ENCODE measurements at regions not wholly inside any gene's neighbourhood (a gene's known extent, or its start where the extent isn't known, plus 50 kb on each side); places are given as distances from the start of the nearest gene placed in this dataset.

- Histone ChIP-seq H3K9me3 (replicated peaks) (no peaks in the 10 kb centered on the region), H3K4me3 (no peak overlapping the region), H3K36me3 (no peaks in the 10 kb centered on the region), H3K27ac (no peak overlapping the region), H3K4me1 (replicated peaks) (no peaks in the 10 kb centered on the region), H3K27me3 (replicated peaks) (no peaks in the 10 kb centered on the region)
- peak in 1 of 2 experiments; percentile 30 for DNase-seq (ENCODE audit: low read depth in 1 of 2, low spot score in 2 of 2)
Observed at GRCh38 chr6:169851641-169852503, 100.5 kb downstream of the ERMARD start.

GRCh38 chr6:169850746-169851145, 99.3 kb downstream of the ERMARD start:
- DNase-seq (ENCODE audit: low read depth in 1 of 2, low spot score in 2 of 2) = peak in 1 of 2 experiments; percentile 16
- Histone ChIP-seq H3K27me3 (replicated peaks) (no peaks in the 10 kb centered on the region), H3K36me3 (no peaks in the 10 kb centered on the region), H3K4me3 (no peak overlapping the region), H3K4me1 (replicated peaks) (no peaks in the 10 kb centered on the region), H3K27ac (no peak overlapping the region), H3K9me3 (replicated peaks) (no peaks in the 10 kb centered on the region)

- H3K36me3 ChIP-seq = no peaks in the 10 kb centered on the region
- H3K4me3 ChIP-seq = no peak overlapping the region
- DNase-seq (ENCODE audit: low read depth in 1 of 2, low spot score in 2 of 2) = no peak
- H3K27me3 ChIP-seq (replicated peaks) = no peaks in the 10 kb centered on the region
- no peaks in the 10 kb centered on the region for H3K9me3 ChIP-seq (replicated peaks)
- no peaks in the 10 kb centered on the region for H3K4me1 ChIP-seq (replicated peaks)
- H3K27ac ChIP-seq = no peak overlapping the region
Observed at GRCh38 chr6:169850154-169850553, 98.7 kb downstream of the ERMARD start.

- no peak overlapping the region for H3K27ac ChIP-seq
- H3K27me3 ChIP-seq (replicated peaks) = no peaks in the 10 kb centered on the region
- H3K4me3 ChIP-seq = no peak overlapping the region
- no peak for DNase-seq (ENCODE audit: low read depth in 1 of 2, low spot score in 2 of 2)
- H3K9me3 ChIP-seq (replicated peaks) = no peaks in the 10 kb centered on the region
- H3K36me3 ChIP-seq = no peaks in the 10 kb centered on the region
- H3K4me1 ChIP-seq (replicated peaks) = no peaks in the 10 kb centered on the region
Observed at GRCh38 chr6:169849396-169849795, 98.0 kb downstream of the ERMARD start.

- Histone ChIP-seq H3K27me3 (replicated peaks) (no peaks in the 10 kb centered on the region), H3K4me3 (no peak overlapping the region), H3K36me3 (no peaks in the 10 kb centered on the region), H3K9me3 (replicated peaks) (no peaks in the 10 kb centered on the region), H3K4me1 (replicated peaks) (no peaks in the 10 kb centered on the region), H3K27ac (no peak overlapping the region)
- DNase-seq (ENCODE audit: low read depth in 1 of 2, low spot score in 2 of 2) = no peak
Observed at GRCh38 chr6:169848946-169849345, 97.5 kb downstream of the ERMARD start.

GRCh38 chr6:169847901-169848311, 96.5 kb downstream of the ERMARD start:
- Histone ChIP-seq H3K4me3 (no peak overlapping the region), H3K4me1 (replicated peaks) (no peaks in the 10 kb centered on the region), H3K27me3 (replicated peaks) (no peaks in the 10 kb centered on the region), H3K9me3 (replicated peaks) (no peaks in the 10 kb centered on the region), H3K36me3 (no peaks in the 10 kb centered on the region), H3K27ac (no peak overlapping the region)
- DNase-seq (ENCODE audit: low read depth in 1 of 2, low spot score in 2 of 2) = no peak

- H3K27ac ChIP-seq = no peak overlapping the region
- no peaks in the 10 kb centered on the region for H3K9me3 ChIP-seq (replicated peaks)
- no peak overlapping the region for H3K4me3 ChIP-seq
- no peaks in the 10 kb centered on the region for H3K4me1 ChIP-seq (replicated peaks)
- H3K36me3 ChIP-seq = no peaks in the 10 kb centered on the region
- DNase-seq (ENCODE audit: low read depth in 1 of 2, low spot score in 2 of 2) = no peak
- no peaks in the 10 kb centered on the region for H3K27me3 ChIP-seq (replicated peaks)
Observed at GRCh38 chr6:169847141-169847674, 95.8 kb downstream of the ERMARD start.

GRCh38 chr6:169846286-169847056, 95.0 kb downstream of the ERMARD start:
- H3K9me3 ChIP-seq (replicated peaks) = no peaks in the 10 kb centered on the region
- H3K36me3 ChIP-seq = no peaks in the 10 kb centered on the region
- H3K4me1 ChIP-seq (replicated peaks) = no peaks in the 10 kb centered on the region
- H3K4me3 ChIP-seq = no peak overlapping the region
- H3K27me3 ChIP-seq (replicated peaks) = no peaks in the 10 kb centered on the region
- DNase-seq (ENCODE audit: low read depth in 1 of 2, low spot score in 2 of 2) = no peak
- no peak overlapping the region for H3K27ac ChIP-seq

GRCh38 chr6:169845426-169846285, 94.2 kb downstream of the ERMARD start:
- H3K36me3 ChIP-seq = no peaks in the 10 kb centered on the region
- no peak for DNase-seq (ENCODE audit: low read depth in 1 of 2, low spot score in 2 of 2)
- H3K4me3 ChIP-seq = no peak overlapping the region
- H3K27me3 ChIP-seq (replicated peaks) = no peaks in the 10 kb centered on the region
- H3K4me1 ChIP-seq (replicated peaks) = no peaks in the 10 kb centered on the region
- no peaks in the 10 kb centered on the region for H3K9me3 ChIP-seq (replicated peaks)
- H3K27ac ChIP-seq = no peak overlapping the region

- DNase-seq (ENCODE audit: low read depth in 1 of 2, low spot score in 2 of 2) = no peak
- no peaks in the 10 kb centered on the region for H3K9me3 ChIP-seq (replicated peaks)
- no peak overlapping the region for H3K27ac ChIP-seq
- no peaks in the 10 kb centered on the region for H3K36me3 ChIP-seq
- no peak overlapping the region for H3K4me3 ChIP-seq
- H3K27me3 ChIP-seq (replicated peaks) = no peaks in the 10 kb centered on the region
- H3K4me1 ChIP-seq (replicated peaks) = no peaks in the 10 kb centered on the region
Observed at GRCh38 chr6:169844946-169845345, 93.5 kb downstream of the ERMARD start.

- H3K4me1 ChIP-seq (replicated peaks) = no peaks in the 10 kb centered on the region
- no peaks in the 10 kb centered on the region for H3K27me3 ChIP-seq (replicated peaks)
- DNase-seq (ENCODE audit: low read depth in 1 of 2, low spot score in 2 of 2) = no peak
Observed at GRCh38 chr6:169843991-169844390, 92.6 kb downstream of the ERMARD start.

GRCh38 chr6:169843110-169843509, 91.7 kb downstream of the ERMARD start:
- Histone ChIP-seq H3K9me3 (replicated peaks) (no peaks in the 10 kb centered on the region), H3K4me3 (no peak overlapping the region), H3K4me1 (replicated peaks) (no peaks in the 10 kb centered on the region), H3K27me3 (replicated peaks) (no peaks in the 10 kb centered on the region), H3K36me3 (no peaks in the 10 kb centered on the region), H3K27ac (no peak overlapping the region)
- DNase-seq (ENCODE audit: low read depth in 1 of 2, low spot score in 2 of 2) = peak in 1 of 2 experiments; percentile 16

More at GRCh38 chr6:169843991-169844390, 92.6 kb downstream of the ERMARD start:
- H3K36me3 ChIP-seq = no peaks in the 10 kb centered on the region
- no peaks in the 10 kb centered on the region for H3K9me3 ChIP-seq (replicated peaks)
- H3K4me3 ChIP-seq = no peak overlapping the region
- H3K27ac ChIP-seq = no peak overlapping the region

- Histone ChIP-seq H3K27me3 (replicated peaks) (no peaks in the 10 kb centered on the region), H3K4me1 (replicated peaks) (no peaks in the 10 kb centered on the region), H3K9me3 (replicated peaks) (no peaks in the 10 kb centered on the region), H3K36me3 (no peaks in the 10 kb centered on the region), H3K27ac (no peak overlapping the region), H3K4me3 (no peak overlapping the region)
- peak in 1 of 2 experiments; percentile 24 for DNase-seq (ENCODE audit: low read depth in 1 of 2, low spot score in 2 of 2)
Observed at GRCh38 chr6:169841907-169842606, 90.6 kb downstream of the ERMARD start.
